Activated CD8-positive, alpha-beta T cell treated with anti-CD3 and anti-CD28 coated beads, Interleukin-2, amount 10 ng/mL, durations not matched to agents 7 days and 5 days (primary cell): ENCODE measurements at regions not wholly inside any gene's neighbourhood (a gene's known extent, or its start where the extent isn't known, plus 50 kb on each side); places are given as distances from the start of the nearest gene placed in this dataset.
"Not testable (repeated sequence)": the region's sequence is repeated elsewhere in the genome, so short reads cannot be mapped to it uniquely, and the experiment has no call there.

Experiments
- ATAC-seq: fragments of 150-1000 bp; cut with Tn5 transposase; one replicate; pipeline ENCODE4 v1.10.0; 2021; ENCODE audit warnings: moderate library complexity
- CTCF ChIA-PET: fragments of 350-600 bp; sonication (Branson Sonifier 250); formaldehyde crosslinking; loops from one replicate; lab custom pipeline; 2021; ENCODE audit warnings: antibody characterized with exemption; lab: Charles Lee
- POLR2A ChIA-PET: fragments of 350-600 bp; sonication (Branson Sonifier 250); formaldehyde crosslinking; loops from one replicate; lab custom pipeline; 2021; ENCODE audit warnings: antibody characterized with exemption; lab: Charles Lee
- DNase-seq: peaks from one replicate; pipeline ENCODE4 v3.0.0-alpha.2; 2020
- H3K27ac Mint-ChIP-seq: one replicate; pipeline ENCODE4 v1.8.0; 2021; ENCODE audit warnings: mild to moderate bottlenecking, mixed read lengths
- H3K27me3 Mint-ChIP-seq: one replicate; pipeline ENCODE4 v1.8.0; 2021; ENCODE audit warnings: low read depth, mixed read lengths
- H3K36me3 Mint-ChIP-seq: one replicate; pipeline ENCODE4 v1.8.0; 2021; ENCODE audit warnings: low read depth, mixed read lengths
- H3K4me1 Mint-ChIP-seq: one replicate; pipeline ENCODE4 v1.8.0; 2021; ENCODE audit warnings: low read depth, mixed read lengths
- H3K4me3 Mint-ChIP-seq: one replicate; pipeline ENCODE4 v1.8.0; 2021; ENCODE audit warnings: mild to moderate bottlenecking, mixed read lengths
- H3K9me3 Mint-ChIP-seq: one replicate; pipeline ENCODE4 v1.8.0; 2022; ENCODE audit warnings: mixed read lengths; ENCODE audit not compliant: insufficient read depth

- H3K27me3 Mint-ChIP-seq, H3K36me3 Mint-ChIP-seq, ATAC-seq, CTCF ChIA-PET, POLR2A ChIA-PET, H3K27ac Mint-ChIP-seq, H3K9me3 Mint-ChIP-seq, H3K4me1 Mint-ChIP-seq, DNase-seq, H3K4me3 Mint-ChIP-seq: not testable (repeated sequence)
Measured at GRCh38 chr20:30164389-30164788, 1093.1 kb upstream of the DEFB115 start.

- H3K27ac Mint-ChIP-seq, result no peak overlapping the region
- H3K27me3 Mint-ChIP-seq, result no peaks in the 10 kb centered on the region
- peaks cover 1% of the 10 kb centered on the region for H3K36me3 Mint-ChIP-seq
- ChIA-PET POLR2A (no interaction called here), CTCF (no interaction called here)
- H3K4me1 Mint-ChIP-seq, result no peaks in the 10 kb centered on the region
- no peak overlapping the region for H3K4me3 Mint-ChIP-seq
- ATAC-seq (no peak), DNase-seq (no peak)
- H3K9me3 Mint-ChIP-seq, result no peaks in the 10 kb centered on the region
Measured at GRCh38 chr20:30167540-30167939, 1089.9 kb upstream of the DEFB115 start.

- POLR2A ChIA-PET, result no interaction called here
- H3K4me1 Mint-ChIP-seq, result no peaks in the 10 kb centered on the region
- peaks cover 1% of the 10 kb centered on the region for H3K36me3 Mint-ChIP-seq
- no peak overlapping the region for H3K27ac Mint-ChIP-seq
- H3K9me3 Mint-ChIP-seq, result no peaks in the 10 kb centered on the region
- CTCF ChIA-PET, result no interaction called here
- H3K27me3 Mint-ChIP-seq, result no peaks in the 10 kb centered on the region
- no peak overlapping the region for H3K4me3 Mint-ChIP-seq
- ATAC-seq (no peak), DNase-seq (no peak)
Measured at GRCh38 chr20:30168025-30168799, 1089.3 kb upstream of the DEFB115 start.

- Mint-ChIP-seq H3K27ac (no peak overlapping the region), H3K4me1 (peaks cover under 1% of the 10 kb centered on the region), H3K27me3 (no peaks in the 10 kb centered on the region), H3K36me3 (peaks cover 1% of the 10 kb centered on the region), H3K4me3 (no peak overlapping the region), H3K9me3 (no peaks in the 10 kb centered on the region)
- ChIA-PET CTCF (no interaction called here), POLR2A (no interaction called here)
- DNase-seq, result no peak
- no peak for ATAC-seq
Measured at GRCh38 chr20:30168800-30169138, 1088.7 kb upstream of the DEFB115 start.

- no peak overlapping the region for H3K4me3 Mint-ChIP-seq
- POLR2A ChIA-PET, result no interaction called here
- peaks cover 2% of the 10 kb centered on the region for H3K4me1 Mint-ChIP-seq
- CTCF ChIA-PET, result no interaction called here
- no peaks in the 10 kb centered on the region for H3K27me3 Mint-ChIP-seq
- DNase-seq (no peak), ATAC-seq (no peak)
- H3K36me3 Mint-ChIP-seq, result no peaks in the 10 kb centered on the region
- H3K27ac Mint-ChIP-seq, result no peak overlapping the region
- no peaks in the 10 kb centered on the region for H3K9me3 Mint-ChIP-seq
Measured at GRCh38 chr20:30175681-30176080, 1081.8 kb upstream of the DEFB115 start.

- CTCF ChIA-PET, DNase-seq, H3K36me3 Mint-ChIP-seq, H3K27me3 Mint-ChIP-seq, ATAC-seq, H3K27ac Mint-ChIP-seq, H3K4me3 Mint-ChIP-seq, POLR2A ChIA-PET, H3K9me3 Mint-ChIP-seq, H3K4me1 Mint-ChIP-seq: not testable (repeated sequence)
Measured at GRCh38 chr20:30183124-30183523, 1074.3 kb upstream of the DEFB115 start.

GRCh38 chr20:30191785-30192184 is 1065.7 kb upstream of the DEFB115 start:
- ATAC-seq, CTCF ChIA-PET, POLR2A ChIA-PET, H3K27ac Mint-ChIP-seq, H3K4me1 Mint-ChIP-seq, DNase-seq, H3K9me3 Mint-ChIP-seq, H3K27me3 Mint-ChIP-seq, H3K4me3 Mint-ChIP-seq, H3K36me3 Mint-ChIP-seq: not testable (repeated sequence)

GRCh38 chr20:30234477-30234876 is 1023.0 kb upstream of the DEFB115 start:
- not testable (repeated sequence) for H3K9me3 Mint-ChIP-seq

GRCh38 chr20:30275073-30275472 is 982.4 kb upstream of the DEFB115 start:
- ATAC-seq, H3K27ac Mint-ChIP-seq, CTCF ChIA-PET: not testable (repeated sequence)

More at GRCh38 chr20:30234477-30234876, 1023.0 kb upstream of the DEFB115 start:
- H3K27ac Mint-ChIP-seq, ATAC-seq, H3K27me3 Mint-ChIP-seq, DNase-seq, CTCF ChIA-PET, POLR2A ChIA-PET, H3K4me3 Mint-ChIP-seq, H3K36me3 Mint-ChIP-seq, H3K4me1 Mint-ChIP-seq: not testable (repeated sequence)

GRCh38 chr20:30281584-30282197 is 975.8 kb upstream of the DEFB115 start:
- no peak overlapping the region for H3K27ac Mint-ChIP-seq
- DNase-seq (no peak), ATAC-seq (no peak)
- peaks cover 8% of the 10 kb centered on the region for H3K9me3 Mint-ChIP-seq
- H3K27me3 Mint-ChIP-seq, result no peaks in the 10 kb centered on the region
- ChIA-PET CTCF (no interaction called here), POLR2A (no interaction called here)
- peaks cover 8% of the 10 kb centered on the region for H3K36me3 Mint-ChIP-seq
- no peak overlapping the region for H3K4me3 Mint-ChIP-seq
- H3K4me1 Mint-ChIP-seq, result peaks cover 8% of the 10 kb centered on the region

More at GRCh38 chr20:30275073-30275472, 982.4 kb upstream of the DEFB115 start:
- H3K9me3 Mint-ChIP-seq, POLR2A ChIA-PET, H3K4me3 Mint-ChIP-seq, H3K36me3 Mint-ChIP-seq, H3K27me3 Mint-ChIP-seq, DNase-seq, H3K4me1 Mint-ChIP-seq: not testable (repeated sequence)

- H3K36me3 Mint-ChIP-seq, CTCF ChIA-PET, H3K27me3 Mint-ChIP-seq, H3K4me1 Mint-ChIP-seq, H3K9me3 Mint-ChIP-seq, POLR2A ChIA-PET: not testable (repeated sequence)
- peak overlapping the region; percentile 74 for H3K4me3 Mint-ChIP-seq
- peak; percentile 47 for ATAC-seq
- DNase-seq, result peak; percentile 80
- H3K27ac Mint-ChIP-seq, result peak overlapping the region; percentile 68
Measured at GRCh38 chr20:30283476-30284280, 973.8 kb upstream of the DEFB115 start.

- Mint-ChIP-seq H3K36me3 (peaks cover 5% of the 10 kb centered on the region), H3K9me3 (no peaks in the 10 kb centered on the region), H3K4me1 (peaks cover 12% of the 10 kb centered on the region), H3K27ac (no peak overlapping the region), H3K4me3 (peak overlapping the region; percentile 74), H3K27me3 (no peaks in the 10 kb centered on the region)
- CTCF ChIA-PET, result no interaction called here
- POLR2A ChIA-PET, result no interaction called here
- DNase-seq (no peak), ATAC-seq (no peak)
Measured at GRCh38 chr20:30284281-30284905, 973.1 kb upstream of the DEFB115 start.
